Activated CD4-positive, alpha-beta T cell treated with anti-CD3 and anti-CD28 coated beads, Interleukin-2, amount 10 ng/mL, durations not matched to agents 7 days and 5 days (primary cell): ENCODE measurements at regions not wholly inside any gene's neighbourhood (a gene's known extent, or its start where the extent isn't known, plus 50 kb on each side); places are given as distances from the start of the nearest gene placed in this dataset.
A peak's percentile ranks its signal among the peaks of the same experiment; 100 is the strongest.

ENCODE experiments used
- CTCF ChIA-PET: fragments of 350-600 bp; sonication (Branson Sonifier 250); formaldehyde crosslinking; loops from one replicate; lab custom pipeline; 2021; ENCODE audit warnings: antibody characterized with exemption; lab: Charles Lee
- POLR2A ChIA-PET: fragments of 350-600 bp; sonication (Branson Sonifier 250); formaldehyde crosslinking; loops from one replicate; lab custom pipeline; 2021; ENCODE audit warnings: antibody characterized with exemption; lab: Charles Lee
- DNase-seq: peaks from one replicate; pipeline ENCODE4 v3.0.0-alpha.2; 2020
- H3K27ac Mint-ChIP-seq: one replicate; pipeline ENCODE4 v1.8.0; 2021; ENCODE audit warnings: mild to moderate bottlenecking, moderate library complexity, mixed read lengths
- H3K27me3 Mint-ChIP-seq: one replicate; pipeline ENCODE4 v1.8.0; 2021; ENCODE audit warnings: mixed read lengths
- H3K36me3 Mint-ChIP-seq: one replicate; pipeline ENCODE4 v1.8.0; 2021; ENCODE audit warnings: low read depth, mixed read lengths
- H3K4me1 Mint-ChIP-seq: one replicate; pipeline ENCODE4 v1.8.0; 2021; ENCODE audit warnings: mixed read lengths
- H3K4me3 Mint-ChIP-seq: one replicate; pipeline ENCODE4 v1.8.0; 2021; ENCODE audit warnings: mild to moderate bottlenecking, moderate library complexity, mixed read lengths
- H3K9me3 Mint-ChIP-seq: one replicate; pipeline ENCODE4 v1.8.0; 2021; ENCODE audit warnings: mixed read lengths

GRCh38 chr9:6703898-6704639, 53.7 kb upstream of the KDM4C start:
- DNase-seq: peak; percentile 89
- Mint-ChIP-seq H3K27ac (peak overlapping the region; percentile 93), H3K27me3 (peaks cover 2% of the 10 kb centered on the region), H3K9me3 (peaks cover 6% of the 10 kb centered on the region), H3K4me3 (peak overlapping the region; percentile 82), H3K36me3 (no peaks in the 10 kb centered on the region), H3K4me1 (peaks cover 21% of the 10 kb centered on the region)
- POLR2A ChIA-PET: no interaction called here
- CTCF ChIA-PET: interaction anchor here (0.8 to 1.0 kb wide), 4 partner anchors 9 to 346 kb away, joined by 3 to 5 read pairs (median 3); no protein-coding TSS in a partner anchor

- peak overlapping the region; percentile 82 for H3K4me3 Mint-ChIP-seq
- ChIA-PET POLR2A (interaction anchor here (1.0 kb wide), 1 partner anchor 21 kb away, joined by 3 read pairs; no protein-coding TSS in a partner anchor), CTCF (interaction anchor here (0.7 to 1.1 kb wide), 2 partner anchors 13 to 21 kb away, joined by 3 read pairs; no protein-coding TSS in a partner anchor)
- no peak for DNase-seq
- H3K36me3 Mint-ChIP-seq: no peaks in the 10 kb centered on the region
- peaks cover 21% of the 10 kb centered on the region for H3K4me1 Mint-ChIP-seq
- H3K27me3 Mint-ChIP-seq: peaks cover under 1% of the 10 kb centered on the region
- H3K9me3 Mint-ChIP-seq: peaks cover 2% of the 10 kb centered on the region
- H3K27ac Mint-ChIP-seq: peak overlapping the region; percentile 93
These were observed 55.1 kb upstream of the KDM4C start for GRCh38 chr9:6702707-6703106.

GRCh38 chr9:6696178-6696577, 50.6 kb upstream of the GLDC start:
- no peaks in the 10 kb centered on the region for H3K9me3 Mint-ChIP-seq
- H3K4me1 Mint-ChIP-seq: no peaks in the 10 kb centered on the region
- CTCF ChIA-PET: no interaction called here
- DNase-seq: no peak
- POLR2A ChIA-PET: no interaction called here
- no peak overlapping the region for H3K27ac Mint-ChIP-seq
- H3K27me3 Mint-ChIP-seq: no peaks in the 10 kb centered on the region
- no peaks in the 10 kb centered on the region for H3K36me3 Mint-ChIP-seq
- H3K4me3 Mint-ChIP-seq: no peak overlapping the region

- no peaks in the 10 kb centered on the region for H3K36me3 Mint-ChIP-seq
- H3K4me1 Mint-ChIP-seq: no peaks in the 10 kb centered on the region
- DNase-seq: no peak
- no peak overlapping the region for H3K27ac Mint-ChIP-seq
- H3K9me3 Mint-ChIP-seq: no peaks in the 10 kb centered on the region
- H3K27me3 Mint-ChIP-seq: no peaks in the 10 kb centered on the region
- no peak overlapping the region for H3K4me3 Mint-ChIP-seq
- ChIA-PET POLR2A (no interaction called here), CTCF (no interaction called here)
These were observed 49.7 kb upstream of the GLDC start for GRCh38 chr9:6695121-6695814.
